DMS153 treated with DMSO at 0.1 percent for 48 hours (cell line): ENCODE measurements at regions not wholly inside any gene's neighbourhood (a gene's known extent, or its start where the extent isn't known, plus 50 kb on each side); places are given as distances from the start of the nearest gene placed in this dataset.

Experiments
- DNase-seq: peaks from one replicate; lab custom pipeline; 2025; ENCODE audit not compliant: unreplicated experiment; lab: John Stamatoyannopoulos, UW

- DNase-seq: no peak
Observed at GRCh38 chr5:17163221-17163620, 54.2 kb upstream of the BASP1 start.

GRCh38 chr5:17167171-17167891, 50.1 kb upstream of the BASP1 start:
- no peak for DNase-seq
